HEK293 (cell line): ENCODE measurements at regions not wholly inside any gene's neighbourhood (a gene's known extent, or its start where the extent isn't known, plus 50 kb on each side); places are given as distances from the start of the nearest gene placed in this dataset.

Experiments used
- CTCF ChIA-PET: fragments of 350-600 bp; formaldehyde crosslinking; extraction: SDS; loops from one replicate; lab custom pipeline; 2021; ENCODE audit warnings: antibody characterized with exemption; lab: Yijun Ruan, JAX
- POLR2A ChIA-PET: fragments of 300-600 bp; formaldehyde crosslinking; extraction: SDS; loops from one replicate; lab custom pipeline; 2020; ENCODE audit warnings: antibody characterized with exemption, inconsistent platforms; lab: Yijun Ruan, JAX
- H3K27ac ChIP-seq: fragments of 200-500 bp; sonication (Bioruptor generic); 2 replicates; pipeline ENCODE4 v1.5.1; 2014; ENCODE audit warnings: low read depth, low read length, control low read depth, inconsistent platforms; ENCODE audit errors: extremely low read depth
- H3K36me3 ChIP-seq, 2 experiments: fragments of 200-500 bp in 1 of 2; sonication (Bioruptor generic) in 1 of 2; 1 replicate in 1 of 2; 2 replicates in 1 of 2; pipeline ENCODE4 v1.5.1; 2014 to 2017; ENCODE audit warnings: inconsistent platforms in 2 of 2, low read length in 2 of 2; ENCODE audit not compliant: control insufficient read depth in 2 of 2, insufficient read depth in 1 of 2
- H3K4me1 ChIP-seq: fragments of 200-500 bp; sonication (Bioruptor generic); 2 replicates; pipeline ENCODE4 v1.5.1; 2014; ENCODE audit warnings: mild to moderate bottlenecking, low read length, inconsistent platforms; ENCODE audit not compliant: control insufficient read depth, insufficient read depth
- H3K4me3 ChIP-seq: 2 replicates; pipeline ENCODE4 v1.5.1; 2011; ENCODE audit warnings: low read depth, mild to moderate bottlenecking, control low read depth, low read length, moderate library complexity
- H3K9me3 ChIP-seq: fragments of 200-500 bp; sonication (Bioruptor generic); 2 replicates; pipeline ENCODE4 v1.5.1; 2014; ENCODE audit warnings: low read depth, low read length, inconsistent platforms; ENCODE audit not compliant: control insufficient read depth, insufficient read depth
- GLIS1 ChIP-seq: fragments of 450-650 bp; formaldehyde crosslinking; IDR thresholded peaks from 2 replicates; pipeline ENCODE4 v1.5.1; 2016; ENCODE audit warnings: missing biosample characterization, missing genetic modification characterization
- HOXA7 ChIP-seq: sonication (generic); formaldehyde crosslinking; IDR thresholded peaks from 2 replicates; pipeline ENCODE4 v1.8.1; 2022; ENCODE audit warnings: missing genetic modification reagents, borderline replicate concordance
- KLF10 ChIP-seq: fragments of 450-650 bp; IDR thresholded peaks from 2 replicates; pipeline ENCODE4 v1.5.1; 2018; ENCODE audit warnings: missing biosample characterization, mild to moderate bottlenecking, missing genetic modification characterization
- ZNF169 ChIP-seq: fragments of 450-650 bp; formaldehyde crosslinking; IDR thresholded peaks from 2 replicates; pipeline ENCODE4 v1.5.1; 2016; ENCODE audit warnings: missing biosample characterization, missing genetic modification characterization
- ZNF202 ChIP-seq: fragments of 450-650 bp; formaldehyde crosslinking; IDR thresholded peaks from 2 replicates; pipeline ENCODE4 v1.5.1; 2016; ENCODE audit warnings: missing biosample characterization, missing genetic modification characterization, borderline replicate concordance
- ZNF239 ChIP-seq: fragments of 450-650 bp; formaldehyde crosslinking; IDR thresholded peaks from 2 replicates; pipeline ENCODE4 v1.5.1; 2016; ENCODE audit warnings: missing biosample characterization, missing genetic modification characterization
- ZNF366 ChIP-seq: fragments of 450-650 bp; formaldehyde crosslinking; conservative IDR thresholded peaks from 2 replicates; pipeline ENCODE4 v1.5.1; 2016; ENCODE audit warnings: missing biosample characterization, missing genetic modification characterization
- ZNF426 ChIP-seq: fragments of 450-650 bp; formaldehyde crosslinking; IDR thresholded peaks from 2 replicates; pipeline ENCODE4 v1.5.1; 2017; ENCODE audit warnings: missing biosample characterization, missing genetic modification characterization, mild to moderate bottlenecking, inconsistent platforms, moderate library complexity
- ZNF513 ChIP-seq: fragments of 450-650 bp; IDR thresholded peaks from 2 replicates; pipeline ENCODE4 v1.5.1; 2018; ENCODE audit warnings: missing biosample characterization, missing genetic modification characterization
- ZNF530 ChIP-seq: fragments of 450-650 bp; formaldehyde crosslinking; IDR thresholded peaks from 2 replicates; pipeline ENCODE4 v1.5.1; 2016; ENCODE audit warnings: low read depth, missing biosample characterization, missing genetic modification characterization
- ZNF580 ChIP-seq: fragments of 450-650 bp; formaldehyde crosslinking; IDR thresholded peaks from 2 replicates; pipeline ENCODE4 v1.5.1; 2016; ENCODE audit warnings: missing biosample characterization, missing genetic modification characterization
- ZNF624 ChIP-seq: fragments of 450-650 bp; formaldehyde crosslinking; IDR thresholded peaks from 2 replicates; pipeline ENCODE4 v1.5.1; 2017; ENCODE audit warnings: missing biosample characterization, missing genetic modification characterization
- ZNF670 ChIP-seq: fragments of 450-650 bp; formaldehyde crosslinking; IDR thresholded peaks from 2 replicates; pipeline ENCODE4 v1.5.1; 2016; ENCODE audit warnings: missing biosample characterization, missing genetic modification characterization, low read depth
- ZNF707 ChIP-seq: fragments of 450-650 bp; formaldehyde crosslinking; IDR thresholded peaks from 2 replicates; pipeline ENCODE4 v1.5.1; 2016; ENCODE audit warnings: missing biosample characterization, missing genetic modification characterization
- TF ChIP-seq, protein P1 (sequence below): fragments of 450-650 bp; formaldehyde crosslinking; IDR thresholded peaks from 2 replicates; pipeline ENCODE4 v1.5.0; 2017; ENCODE audit warnings: missing biosample characterization, missing genetic modification characterization, borderline replicate concordance
- TF ChIP-seq, protein P2 (sequence below): fragments of 450-650 bp; formaldehyde crosslinking; IDR thresholded peaks from 2 replicates; pipeline ENCODE4 v1.5.1; 2016; ENCODE audit warnings: missing biosample characterization, missing genetic modification characterization
- TF ChIP-seq, protein P3 (sequence below): fragments of 450-650 bp; formaldehyde crosslinking; IDR thresholded peaks from 2 replicates; pipeline ENCODE4 v1.5.1; 2016; ENCODE audit warnings: missing biosample characterization, missing genetic modification characterization

DNA sequence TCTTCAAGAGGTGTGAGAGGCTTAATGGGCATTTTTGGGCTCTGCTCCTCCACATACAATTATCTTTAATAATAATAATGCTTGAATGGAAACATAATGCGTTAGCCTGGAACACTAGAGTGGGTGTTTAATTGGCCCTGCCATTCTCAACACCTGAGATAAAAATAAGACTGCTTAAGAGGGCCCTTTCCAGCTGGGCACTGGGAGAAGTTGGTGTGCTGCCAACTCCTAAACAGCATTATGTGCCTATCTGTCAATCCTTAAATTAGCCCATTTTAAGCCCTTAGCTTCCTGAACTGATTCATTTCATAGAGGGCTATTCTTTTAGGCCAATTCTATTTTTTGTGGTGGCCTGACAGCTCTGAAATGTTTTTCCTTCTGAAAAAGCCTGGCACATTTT is 211.1 kb upstream of the ZIC3 start (continued):
- TF ChIP-seq ZNF530 (tag by site-specific recombination) (no peak), ZNF580 (tag by site-specific recombination) (no peak), ZNF169 (tag by site-specific recombination) (no peak)

DNA sequence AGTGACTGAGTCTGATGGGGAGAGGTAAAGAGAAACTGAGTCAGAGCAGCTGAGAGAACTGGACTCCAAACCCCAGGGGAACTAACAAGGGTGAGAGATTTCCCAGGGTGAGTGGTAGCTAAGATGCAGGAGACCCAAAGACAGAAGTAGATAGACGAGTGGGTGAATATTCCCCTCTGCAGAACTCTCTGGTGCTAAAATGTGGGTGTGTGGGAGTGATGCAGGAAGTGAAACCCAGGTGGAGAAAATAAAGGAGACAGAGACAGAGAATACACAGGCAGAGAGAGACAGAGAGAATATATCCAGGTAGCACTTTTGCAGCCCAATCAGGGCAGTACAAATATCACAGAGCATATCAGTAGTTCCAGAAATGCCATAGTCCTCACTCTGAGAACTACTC is 212.5 kb upstream of the ZIC3 start:
- no peak for TF ChIP-seq ZNF426
- TF ChIP-seq, protein P1, sequence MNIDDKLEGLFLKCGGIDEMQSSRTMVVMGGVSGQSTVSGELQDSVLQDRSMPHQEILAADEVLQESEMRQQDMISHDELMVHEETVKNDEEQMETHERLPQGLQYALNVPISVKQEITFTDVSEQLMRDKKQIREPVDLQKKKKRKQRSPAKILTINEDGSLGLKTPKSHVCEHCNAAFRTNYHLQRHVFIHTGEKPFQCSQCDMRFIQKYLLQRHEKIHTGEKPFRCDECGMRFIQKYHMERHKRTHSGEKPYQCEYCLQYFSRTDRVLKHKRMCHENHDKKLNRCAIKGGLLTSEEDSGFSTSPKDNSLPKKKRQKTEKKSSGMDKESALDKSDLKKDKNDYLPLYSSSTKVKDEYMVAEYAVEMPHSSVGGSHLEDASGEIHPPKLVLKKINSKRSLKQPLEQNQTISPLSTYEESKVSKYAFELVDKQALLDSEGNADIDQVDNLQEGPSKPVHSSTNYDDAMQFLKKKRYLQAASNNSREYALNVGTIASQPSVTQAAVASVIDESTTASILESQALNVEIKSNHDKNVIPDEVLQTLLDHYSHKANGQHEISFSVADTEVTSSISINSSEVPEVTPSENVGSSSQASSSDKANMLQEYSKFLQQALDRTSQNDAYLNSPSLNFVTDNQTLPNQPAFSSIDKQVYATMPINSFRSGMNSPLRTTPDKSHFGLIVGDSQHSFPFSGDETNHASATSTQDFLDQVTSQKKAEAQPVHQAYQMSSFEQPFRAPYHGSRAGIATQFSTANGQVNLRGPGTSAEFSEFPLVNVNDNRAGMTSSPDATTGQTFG = no peak
- no peak for TF ChIP-seq ZNF239 (tag by site-specific recombination)
- no peak for TF ChIP-seq KLF10 (tag by site-specific recombination)
- no peak for TF ChIP-seq ZNF366 (tag by site-specific recombination)
- TF ChIP-seq, protein P2, sequence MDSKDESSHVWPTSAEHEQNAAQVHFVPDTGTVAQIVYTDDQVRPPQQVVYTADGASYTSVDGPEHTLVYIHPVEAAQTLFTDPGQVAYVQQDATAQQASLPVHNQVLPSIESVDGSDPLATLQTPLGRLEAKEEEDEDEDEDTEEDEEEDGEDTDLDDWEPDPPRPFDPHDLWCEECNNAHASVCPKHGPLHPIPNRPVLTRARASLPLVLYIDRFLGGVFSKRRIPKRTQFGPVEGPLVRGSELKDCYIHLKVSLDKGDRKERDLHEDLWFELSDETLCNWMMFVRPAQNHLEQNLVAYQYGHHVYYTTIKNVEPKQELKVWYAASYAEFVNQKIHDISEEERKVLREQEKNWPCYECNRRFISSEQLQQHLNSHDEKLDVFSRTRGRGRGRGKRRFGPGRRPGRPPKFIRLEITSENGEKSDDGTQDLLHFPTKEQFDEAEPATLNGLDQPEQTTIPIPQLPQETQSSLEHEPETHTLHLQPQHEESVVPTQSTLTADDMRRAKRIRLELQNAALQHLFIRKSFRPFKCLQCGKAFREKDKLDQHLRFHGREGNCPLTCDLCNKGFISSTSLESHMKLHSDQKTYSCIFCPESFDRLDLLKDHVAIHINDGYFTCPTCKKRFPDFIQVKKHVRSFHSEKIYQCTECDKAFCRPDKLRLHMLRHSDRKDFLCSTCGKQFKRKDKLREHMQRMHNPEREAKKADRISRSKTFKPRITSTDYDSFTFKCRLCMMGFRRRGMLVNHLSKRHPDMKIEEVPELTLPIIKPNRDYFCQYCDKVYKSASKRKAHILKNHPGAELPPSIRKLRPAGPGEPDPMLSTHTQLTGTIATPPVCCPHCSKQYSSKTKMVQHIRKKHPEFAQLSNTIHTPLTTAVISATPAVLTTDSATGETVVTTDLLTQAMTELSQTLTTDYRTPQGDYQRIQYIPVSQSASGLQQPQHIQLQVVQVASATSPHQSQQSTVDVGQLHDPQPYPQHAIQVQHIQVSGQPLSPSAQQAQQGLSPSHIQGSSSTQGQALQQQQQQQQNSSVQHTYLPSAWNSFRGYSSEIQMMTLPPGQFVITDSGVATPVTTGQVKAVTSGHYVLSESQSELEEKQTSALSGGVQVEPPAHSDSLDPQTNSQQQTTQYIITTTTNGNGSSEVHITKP (tag by site-specific recombination) = no peak
- TF ChIP-seq ZNF670 (tag by site-specific recombination) = no peak
- TF ChIP-seq ZNF624 = no peak
- no peak for TF ChIP-seq ZNF707 (tag by site-specific recombination)
- TF ChIP-seq HOXA7 (CRISPR knock-in tag) = no peak
- TF ChIP-seq ZNF202 (tag by site-specific recombination) = no peak
- TF ChIP-seq GLIS1 (tag by site-specific recombination) = no peak
- TF ChIP-seq ZNF169 (tag by site-specific recombination) = no peak
- TF ChIP-seq, protein P3, sequence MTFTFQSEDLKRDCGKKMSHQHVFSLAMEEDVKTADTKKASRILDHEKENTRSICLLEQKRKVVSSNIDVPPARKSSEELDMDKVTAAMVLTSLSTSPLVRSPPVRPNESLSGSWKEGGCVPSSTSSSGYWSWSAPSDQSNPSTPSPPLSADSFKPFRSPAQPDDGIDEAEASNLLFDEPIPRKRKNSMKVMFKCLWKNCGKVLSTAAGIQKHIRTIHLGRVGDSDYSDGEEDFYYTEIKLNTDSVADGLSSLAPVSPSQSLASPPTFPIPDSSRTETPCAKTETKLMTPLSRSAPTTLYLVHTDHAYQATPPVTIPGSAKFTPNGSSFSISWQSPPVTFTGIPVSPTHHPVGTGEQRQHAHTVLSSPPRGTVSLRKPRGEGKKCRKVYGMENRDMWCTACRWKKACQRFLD (tag by site-specific recombination) = no peak
- TF ChIP-seq ZNF513 (tag by site-specific recombination) = no peak
- CTCF ChIA-PET = no interaction called here
- no peaks in the 10 kb centered on the region for H3K36me3 ChIP-seq
- no peaks in the 10 kb centered on the region for H3K9me3 ChIP-seq
- POLR2A ChIA-PET = no interaction called here
- no peaks in the 10 kb centered on the region for H3K4me1 ChIP-seq
- no peak overlapping the region for H3K4me3 ChIP-seq
- no peak overlapping the region for H3K27ac ChIP-seq
